GM18858 (cell line): ENCODE measurements at regions not wholly inside any gene's neighbourhood (a gene's known extent, or its start where the extent isn't known, plus 50 kb on each side); places are given as distances from the start of the nearest gene placed in this dataset.

Experiments used
- ATAC-seq: cut with Tn5 transposase; IDR thresholded peaks from one replicate; pipeline ENCODE4 v1.9.1; 2021; ENCODE audit not compliant: unreplicated experiment

- ATAC-seq: no peak
Observed at GRCh38 chr10:1870491-1870890, 133.2 kb upstream of the ADARB2 start.

DNA sequence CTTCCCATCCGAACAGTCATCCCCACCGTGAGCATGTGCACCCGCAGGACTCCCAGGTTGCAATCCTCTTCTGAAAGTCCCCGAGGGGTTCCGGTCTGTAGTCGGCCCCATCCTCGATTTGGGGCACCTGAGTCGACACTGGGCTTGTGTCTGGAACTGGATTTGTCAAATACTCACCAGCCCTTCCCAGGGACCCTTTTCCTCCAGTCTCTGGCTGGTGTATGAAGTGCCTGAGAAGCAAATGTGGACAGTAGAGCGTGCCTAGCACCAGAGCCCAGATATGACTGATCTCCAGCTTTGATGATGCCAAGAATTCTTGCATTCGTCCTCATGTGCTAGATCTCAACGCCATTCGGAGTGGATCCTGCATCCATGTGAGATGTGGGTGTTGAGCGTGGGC lies 132.5 kb upstream of the ADARB2 start:
- ATAC-seq: no peak

- ATAC-seq: no peak
Observed at GRCh38 chr10:1860351-1860750, 123.0 kb upstream of the ADARB2 start.

- ATAC-seq: no peak
Observed at GRCh38 chr10:1858547-1858946, 121.2 kb upstream of the ADARB2 start.

GRCh38 chr10:1858048-1858447 lies 120.7 kb upstream of the ADARB2 start:
- no peak for ATAC-seq

DNA sequence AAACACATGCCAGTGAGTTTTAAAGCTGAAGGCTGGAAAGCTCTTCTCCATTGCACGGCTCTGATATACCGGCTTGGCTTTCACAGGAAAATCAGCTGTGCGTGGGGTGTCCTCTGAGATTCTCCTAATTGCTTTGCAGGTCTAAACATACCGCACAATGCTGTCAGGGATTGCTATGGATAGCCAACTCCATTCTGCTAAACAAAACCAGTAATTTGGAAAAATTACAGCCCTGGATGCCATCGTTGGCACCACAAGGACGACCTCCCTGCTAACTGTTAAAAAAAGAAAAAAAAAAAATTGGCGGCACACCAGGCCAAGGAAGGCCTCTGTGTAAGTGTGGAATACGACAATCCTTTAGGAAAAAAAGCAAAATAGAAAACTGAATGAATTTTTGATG lies 118.6 kb upstream of the ADARB2 start:
- no peak for ATAC-seq

DNA sequence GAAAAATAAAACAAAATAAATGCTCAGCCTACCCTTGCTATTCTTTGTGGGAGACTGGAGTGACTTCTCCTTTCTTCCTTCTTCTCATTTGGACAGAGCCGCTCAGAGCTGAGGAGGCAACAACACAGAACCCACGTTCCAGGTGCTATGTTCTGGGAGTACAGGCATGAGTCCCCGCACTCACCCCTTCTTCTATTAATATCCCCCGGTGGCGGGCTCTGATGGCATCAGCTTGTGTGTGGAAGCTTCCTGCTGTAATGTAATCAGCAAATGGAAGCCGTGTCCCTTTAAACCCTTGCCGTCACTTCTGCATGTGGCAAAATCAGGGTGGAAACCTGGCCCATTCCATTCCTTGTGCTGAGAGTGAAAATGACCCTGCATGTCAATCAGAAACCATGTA lies 116.9 kb upstream of the ADARB2 start:
- no peak for ATAC-seq

DNA sequence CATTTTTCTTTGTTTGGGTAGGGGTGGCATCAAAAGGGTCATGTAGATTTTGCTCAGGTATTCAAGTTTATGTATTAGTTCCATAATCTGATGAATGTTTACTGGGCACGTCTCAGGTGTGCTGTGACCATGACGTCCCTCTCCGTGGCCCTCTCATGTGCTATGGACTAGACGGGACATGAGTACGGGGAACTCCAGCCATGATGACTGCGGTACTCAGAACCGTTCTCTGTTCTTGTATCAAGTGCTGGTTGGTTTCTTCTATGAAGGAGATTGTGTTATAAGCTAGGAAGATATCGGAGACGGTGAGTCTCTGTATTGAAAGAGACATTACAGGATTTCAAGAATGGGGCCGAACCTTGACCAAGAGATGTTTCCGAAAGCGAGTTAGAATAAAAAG lies 116.5 kb upstream of the ADARB2 start:
- ATAC-seq: no peak

DNA sequence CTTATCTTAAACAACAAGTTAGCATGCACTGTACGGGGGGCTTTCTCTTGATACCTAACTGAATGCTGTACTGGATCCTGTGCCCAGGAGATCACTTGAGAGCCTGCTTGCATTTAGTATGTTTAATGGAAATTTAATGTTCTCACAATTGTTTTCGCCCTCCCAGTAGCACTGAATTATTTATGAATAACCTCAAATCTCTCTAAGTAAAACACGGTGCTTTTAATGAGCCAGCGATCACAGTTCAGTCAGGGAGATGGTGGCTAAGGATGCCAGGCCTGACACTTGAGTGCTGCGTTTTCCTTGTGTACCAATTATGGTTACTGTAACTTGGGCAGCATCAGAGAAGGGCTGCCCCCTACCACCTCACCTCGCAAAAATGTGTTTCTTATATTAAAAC lies 115.5 kb upstream of the ADARB2 start:
- no peak for ATAC-seq

- ATAC-seq: no peak
Observed at GRCh38 chr10:1851762-1852161, 114.4 kb upstream of the ADARB2 start.

- no peak for ATAC-seq
Observed at GRCh38 chr10:1850971-1851527, 113.7 kb upstream of the ADARB2 start.

DNA sequence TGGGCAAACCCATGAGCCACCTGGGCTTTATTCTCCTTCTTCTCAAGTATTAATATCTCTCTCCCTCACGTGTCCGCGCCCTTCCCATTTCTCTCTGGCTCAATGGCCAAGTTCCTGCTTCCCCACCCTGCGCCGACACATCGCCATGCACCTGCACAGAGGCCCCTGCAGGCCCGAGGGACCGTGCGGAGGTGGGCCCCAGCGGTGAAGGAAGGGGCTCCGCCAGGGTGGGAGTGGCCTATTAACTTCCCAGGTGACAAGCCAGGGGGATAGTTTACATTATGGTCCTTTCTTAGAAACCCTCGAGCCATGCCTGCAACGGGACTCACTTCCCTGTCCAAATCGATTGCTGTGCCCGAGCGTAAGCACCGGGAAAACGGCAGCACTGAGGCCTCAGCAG lies 110.0 kb upstream of the ADARB2 start:
- no peak for ATAC-seq

GRCh38 chr10:1846032-1846431 lies 108.7 kb upstream of the ADARB2 start:
- ATAC-seq: no peak

- no peak for ATAC-seq
Observed at GRCh38 chr10:1841759-1842158, 104.4 kb upstream of the ADARB2 start.

DNA sequence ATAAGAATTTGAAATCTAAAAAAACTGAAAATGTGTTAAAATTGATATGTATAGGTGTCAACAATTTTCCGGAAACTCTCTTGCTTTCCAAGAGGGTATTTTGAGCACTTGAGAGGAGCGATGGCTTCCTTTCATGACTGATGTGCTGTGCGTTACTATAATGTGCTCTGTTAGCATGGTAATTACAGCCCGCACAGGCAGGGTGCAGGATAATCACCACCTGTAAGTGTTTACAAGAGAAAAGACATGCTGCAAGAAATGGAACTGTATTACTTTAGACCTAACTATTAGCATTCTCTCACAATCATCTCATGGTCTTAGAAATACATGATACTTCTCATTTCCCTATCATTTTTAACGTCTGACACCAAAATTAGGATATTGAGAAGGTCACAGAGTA lies 92.4 kb upstream of the ADARB2 start:
- ATAC-seq: no peak

GRCh38 chr10:1824928-1825327 lies 87.6 kb upstream of the ADARB2 start:
- ATAC-seq: no peak

DNA sequence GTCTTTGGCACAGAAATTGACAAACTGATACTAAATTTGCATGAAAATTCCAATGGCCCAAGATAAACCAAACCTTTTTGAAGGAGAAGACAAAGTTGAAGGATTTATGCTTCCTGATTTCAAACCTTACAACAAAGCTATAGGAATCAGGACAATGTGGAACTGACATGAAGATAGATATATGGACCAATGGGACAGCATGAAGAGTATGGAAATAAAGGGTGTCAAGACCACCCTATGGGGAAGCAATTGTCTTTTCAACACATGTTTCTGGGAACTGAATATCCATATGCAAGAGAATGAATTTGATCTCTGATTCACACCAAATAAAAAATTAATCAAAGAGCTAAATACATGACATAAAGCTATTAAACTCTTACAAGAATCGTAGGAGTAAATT lies 77.2 kb upstream of the ADARB2 start:
- no peak for ATAC-seq

DNA sequence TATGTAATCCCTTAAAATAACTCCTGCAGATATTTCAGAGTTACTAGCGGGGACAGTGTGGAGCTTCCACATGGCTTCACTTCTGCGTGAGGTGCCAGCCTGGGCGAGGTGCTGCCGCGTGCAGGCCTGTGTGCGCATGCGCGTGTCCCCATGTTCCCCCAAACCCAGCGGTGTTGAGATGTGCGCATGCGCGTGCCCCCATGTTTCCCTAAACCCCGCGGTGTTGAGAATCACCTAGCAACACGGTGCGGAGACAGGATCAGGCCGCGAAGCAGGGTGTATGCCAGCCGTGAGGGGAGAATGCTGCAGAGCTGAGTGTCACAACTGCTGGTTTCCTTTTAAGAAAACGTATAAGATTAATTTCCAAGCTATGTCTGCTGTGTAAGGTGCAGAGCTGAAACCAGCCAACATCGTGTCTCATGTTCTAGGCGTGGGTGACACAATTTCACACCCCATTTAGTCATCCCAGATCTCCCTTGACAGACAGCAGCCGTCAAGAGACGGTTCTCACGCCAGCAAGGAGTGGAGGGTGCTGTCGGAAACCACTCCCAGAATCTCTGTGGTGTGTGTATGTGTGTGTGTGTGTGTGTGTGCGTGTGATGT lies 71.9 kb upstream of the ADARB2 start:
- no peak for ATAC-seq

DNA sequence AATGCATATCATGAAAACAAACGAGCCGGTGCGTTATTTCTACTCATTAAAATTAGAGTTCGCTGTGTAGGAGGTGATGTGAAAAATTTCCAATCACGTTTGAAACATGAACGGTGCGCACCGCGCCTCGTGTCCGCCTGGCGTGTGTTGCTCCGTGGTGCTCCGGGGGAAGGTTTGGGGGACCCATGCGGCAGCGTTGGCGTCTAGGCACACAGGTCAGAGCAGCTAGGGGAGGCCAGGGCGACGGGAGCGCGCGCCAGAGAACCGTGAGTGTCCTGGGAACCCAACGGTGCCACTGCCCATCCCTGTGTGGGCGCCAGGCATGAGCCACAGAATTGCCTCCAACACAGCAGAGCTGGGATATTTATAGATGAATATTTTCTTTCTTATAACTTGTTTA lies 70.6 kb upstream of the ADARB2 start:
- no peak for ATAC-seq

- ATAC-seq: no peak
Observed at GRCh38 chr10:1807196-1807595, 69.9 kb upstream of the ADARB2 start.

DNA sequence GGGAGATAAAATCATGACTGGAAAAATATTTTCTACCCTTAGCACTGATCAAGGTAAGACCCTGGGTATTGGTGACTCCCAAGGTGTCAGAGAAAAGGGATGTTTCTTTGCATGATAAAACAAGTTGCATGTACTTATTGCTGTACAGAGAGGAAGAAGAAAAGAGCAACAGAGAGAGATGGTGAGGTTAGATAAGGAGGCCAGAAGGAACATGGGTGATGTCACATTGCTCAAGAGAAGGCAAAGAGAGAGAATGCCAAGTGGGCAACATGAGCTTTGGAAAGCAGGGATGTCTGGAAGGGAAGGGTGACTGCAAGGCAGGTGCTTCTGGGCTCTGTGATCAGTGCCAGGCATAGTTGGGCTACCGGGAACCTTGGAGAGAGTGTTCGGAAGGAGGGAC lies 65.1 kb upstream of the ADARB2 start:
- ATAC-seq: no peak

DNA sequence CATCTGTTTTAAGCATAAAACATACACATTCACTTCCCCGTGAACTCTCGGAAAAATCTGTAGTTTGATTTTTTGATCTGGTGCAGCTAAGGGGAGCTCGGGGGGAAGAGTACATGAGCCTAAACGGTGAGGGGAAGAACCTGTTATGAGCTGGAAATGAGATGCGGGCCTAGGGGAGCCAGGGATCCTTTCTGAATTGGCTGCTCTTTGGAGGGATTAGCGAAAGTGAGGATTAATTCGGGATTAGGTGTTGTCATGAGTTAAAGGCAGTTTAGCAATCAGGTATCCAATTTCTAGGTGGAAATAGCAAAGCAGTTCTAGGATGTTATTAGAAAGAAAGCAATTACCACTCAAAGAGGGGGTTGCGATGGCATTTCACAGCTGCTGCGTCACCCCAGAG lies 51.1 kb upstream of the ADARB2 start:
- ATAC-seq: no peak
